ENCODE measurements at regions not wholly inside any gene's neighbourhood (a gene's known extent, or its start where the extent isn't known, plus 50 kb on each side); places are given as distances from the start of the nearest gene placed in this dataset.
A peak's percentile ranks its signal among the peaks of the same experiment; 100 is the strongest.

GRCh38 chr1:69077633-69078032 lies 490.1 kb upstream of the LRRC7 start:
- no peak overlapping the region for H3K9ac ChIP-seq (ENCODE audit: low read length)
- H3K4me2 ChIP-seq (ENCODE audit: low read length): no peak overlapping the region
- H4K20me1 ChIP-seq (ENCODE audit: insufficient read depth): no peaks in the 10 kb centered on the region
- H3K36me3 ChIP-seq (ENCODE audit: insufficient read depth, low read length): no peaks in the 10 kb centered on the region
- H3K9me3 ChIP-seq (ENCODE audit: low read length): no peaks in the 10 kb centered on the region
- H3K27me3 ChIP-seq (ENCODE audit: insufficient read depth, low read depth, low read length): no peaks in the 10 kb centered on the region
- H3K79me2 ChIP-seq (replicated peaks; ENCODE audit: insufficient read depth, low read length): no peaks in the 10 kb centered on the region
- H3K27ac ChIP-seq (ENCODE audit: low read length): no peak overlapping the region
- no peak overlapping the region for H3K4me3 ChIP-seq (ENCODE audit: low read length)
- TF ChIP-seq EP300 (conservative IDR thresholded peaks at IDR 0.05; ENCODE audit: poor library complexity, severe bottlenecking) (no peak), CTCF (IDR thresholded peaks at IDR 0.05; ENCODE audit: poor library complexity, severe bottlenecking) (no peak), RAD21 (conservative IDR thresholded peaks at IDR 0.05) (no peak), MXI1 (conservative IDR thresholded peaks at IDR 0.05; ENCODE audit: poor library complexity, severe bottlenecking) (no peak)
- no peak overlapping the region for H2AFZ ChIP-seq (ENCODE audit: low read depth, low read length)
- H3F3A ChIP-seq (ENCODE audit: insufficient read depth, low read length, poor library complexity, severe bottlenecking): no peaks in the 10 kb centered on the region
- H3K9me2 ChIP-seq (ENCODE audit: insufficient read depth, low read length): no peaks in the 10 kb centered on the region

- no peak overlapping the region for H3K4me2 ChIP-seq (ENCODE audit: low read length)
- no peaks in the 10 kb centered on the region for H3K36me3 ChIP-seq (ENCODE audit: insufficient read depth, low read length)
- no peak overlapping the region for H3K9ac ChIP-seq (ENCODE audit: low read length)
- no peaks in the 10 kb centered on the region for H3K9me2 ChIP-seq (ENCODE audit: insufficient read depth, low read length)
- H3K27me3 ChIP-seq (ENCODE audit: insufficient read depth, low read depth, low read length): no peaks in the 10 kb centered on the region
- peaks cover 5% of the 10 kb centered on the region for H3F3A ChIP-seq (ENCODE audit: insufficient read depth, low read length, poor library complexity, severe bottlenecking)
- H3K4me3 ChIP-seq (ENCODE audit: low read length): peak overlapping the region; percentile 17
- TF ChIP-seq CTCF (IDR thresholded peaks at IDR 0.05; ENCODE audit: poor library complexity, severe bottlenecking) (no peak), POLR2AphosphoS5 (IDR thresholded peaks at IDR 0.05) (no peak), EZH2 (IDR thresholded peaks at IDR 0.05; ENCODE audit: borderline replicate concordance, insufficient read depth, low read length, poor library complexity, severe bottlenecking) (no peak), RAD21 (conservative IDR thresholded peaks at IDR 0.05) (no peak), MXI1 (conservative IDR thresholded peaks at IDR 0.05; ENCODE audit: poor library complexity, severe bottlenecking) (no peak), EP300 (conservative IDR thresholded peaks at IDR 0.05; ENCODE audit: poor library complexity, severe bottlenecking) (no peak), REST (IDR thresholded peaks at IDR 0.05; ENCODE audit: borderline replicate concordance) (no peak), TAF1 (IDR thresholded peaks at IDR 0.05; ENCODE audit: low read depth) (no peak), SMC3 (conservative IDR thresholded peaks at IDR 0.05; ENCODE audit: poor library complexity) (no peak)
- H2AFZ ChIP-seq (ENCODE audit: low read depth, low read length): no peak overlapping the region
- no peaks in the 10 kb centered on the region for H3K9me3 ChIP-seq (ENCODE audit: low read length)
- H3K79me2 ChIP-seq (replicated peaks; ENCODE audit: insufficient read depth, low read length): no peaks in the 10 kb centered on the region
- peak overlapping the region; percentile 53 for H3K27ac ChIP-seq (ENCODE audit: low read length)
- no peaks in the 10 kb centered on the region for H4K20me1 ChIP-seq (ENCODE audit: insufficient read depth)
Observed at GRCh38 chr1:69081668-69082067, 486.1 kb upstream of the LRRC7 start.
